ENCODE measurements at regions not wholly inside any gene's neighbourhood (a gene's known extent, or its start where the extent isn't known, plus 50 kb on each side); places are given as distances from the start of the nearest gene placed in this dataset.

DNA sequence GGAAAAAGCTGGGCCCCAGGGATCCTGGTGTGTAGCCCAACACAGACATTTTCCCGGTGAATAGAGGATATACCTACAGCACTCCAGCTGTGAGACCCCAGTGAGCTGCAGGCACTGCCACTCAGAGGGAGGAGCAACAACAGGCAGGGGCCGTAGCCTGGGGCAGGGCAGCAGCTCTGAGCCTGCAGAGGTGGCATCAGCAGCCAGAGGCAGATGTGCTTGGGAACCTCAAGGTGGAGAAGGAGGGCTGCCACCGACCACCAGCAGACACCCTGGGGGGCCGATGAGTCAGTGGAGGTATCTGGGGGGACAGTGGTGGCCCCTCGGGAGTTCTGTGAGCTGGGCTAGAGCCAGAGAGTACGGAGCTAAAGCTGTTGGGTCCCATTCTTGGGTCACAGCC is 110.2 kb upstream of the GDF10 start:
- Histone ChIP-seq H3K27me3 (ENCODE audit: control insufficient read depth, insufficient read depth, low read length) (no peaks in the 10 kb centered on the region), H3K36me3 (ENCODE audit: control insufficient read depth, insufficient read depth, low read length) (no peaks in the 10 kb centered on the region), H3K9me3 (ENCODE audit: control insufficient read depth, insufficient read depth, low read depth, low read length) (no peaks in the 10 kb centered on the region), H3K27ac (ENCODE audit: low read length) (no peak overlapping the region), H3K4me3 (ENCODE audit: low read depth in 2 of 2, low read length in 2 of 2) (no peak overlapping the region), H3K4me1 (ENCODE audit: control insufficient read depth, insufficient read depth, low read length) (peaks cover 12% of the 10 kb centered on the region)
- in situ Hi-C loops (cut with HindIII; ENCODE audit: low pct_unique_long_range_greater_than_20kb, low sequenced_read_pairs) (no loop called here), intact Hi-C loops (cut with micrococcal nuclease; ENCODE audit: unreplicated experiment) (no loop called here)
- BruUV-seq (replicated peaks), result no TSS peak
- TF ChIP-seq POLR2AphosphoS5 (IDR thresholded peaks at IDR 0.05; ENCODE audit: low read depth, low read length) (no peak), TCF7L2 (IDR thresholded peaks at IDR 0.05; ENCODE audit: low read depth, low read length) (no peak), SIN3A (IDR thresholded peaks at IDR 0.05; ENCODE audit: borderline replicate concordance, insufficient read depth, low read depth, low read length) (no peak)
- TF ChIP-seq, protein P1, sequence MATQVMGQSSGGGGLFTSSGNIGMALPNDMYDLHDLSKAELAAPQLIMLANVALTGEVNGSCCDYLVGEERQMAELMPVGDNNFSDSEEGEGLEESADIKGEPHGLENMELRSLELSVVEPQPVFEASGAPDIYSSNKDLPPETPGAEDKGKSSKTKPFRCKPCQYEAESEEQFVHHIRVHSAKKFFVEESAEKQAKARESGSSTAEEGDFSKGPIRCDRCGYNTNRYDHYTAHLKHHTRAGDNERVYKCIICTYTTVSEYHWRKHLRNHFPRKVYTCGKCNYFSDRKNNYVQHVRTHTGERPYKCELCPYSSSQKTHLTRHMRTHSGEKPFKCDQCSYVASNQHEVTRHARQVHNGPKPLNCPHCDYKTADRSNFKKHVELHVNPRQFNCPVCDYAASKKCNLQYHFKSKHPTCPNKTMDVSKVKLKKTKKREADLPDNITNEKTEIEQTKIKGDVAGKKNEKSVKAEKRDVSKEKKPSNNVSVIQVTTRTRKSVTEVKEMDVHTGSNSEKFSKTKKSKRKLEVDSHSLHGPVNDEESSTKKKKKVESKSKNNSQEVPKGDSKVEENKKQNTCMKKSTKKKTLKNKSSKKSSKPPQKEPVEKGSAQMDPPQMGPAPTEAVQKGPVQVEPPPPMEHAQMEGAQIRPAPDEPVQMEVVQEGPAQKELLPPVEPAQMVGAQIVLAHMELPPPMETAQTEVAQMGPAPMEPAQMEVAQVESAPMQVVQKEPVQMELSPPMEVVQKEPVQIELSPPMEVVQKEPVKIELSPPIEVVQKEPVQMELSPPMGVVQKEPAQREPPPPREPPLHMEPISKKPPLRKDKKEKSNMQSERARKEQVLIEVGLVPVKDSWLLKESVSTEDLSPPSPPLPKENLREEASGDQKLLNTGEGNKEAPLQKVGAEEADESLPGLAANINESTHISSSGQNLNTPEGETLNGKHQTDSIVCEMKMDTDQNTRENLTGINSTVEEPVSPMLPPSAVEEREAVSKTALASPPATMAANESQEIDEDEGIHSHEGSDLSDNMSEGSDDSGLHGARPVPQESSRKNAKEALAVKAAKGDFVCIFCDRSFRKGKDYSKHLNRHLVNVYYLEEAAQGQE (IDR thresholded peaks at IDR 0.05; ENCODE audit: insufficient read depth in 1 of 2, low read depth in 2 of 2, low read length in 1 of 2), result no peak
- TF ChIP-seq, protein P2, sequence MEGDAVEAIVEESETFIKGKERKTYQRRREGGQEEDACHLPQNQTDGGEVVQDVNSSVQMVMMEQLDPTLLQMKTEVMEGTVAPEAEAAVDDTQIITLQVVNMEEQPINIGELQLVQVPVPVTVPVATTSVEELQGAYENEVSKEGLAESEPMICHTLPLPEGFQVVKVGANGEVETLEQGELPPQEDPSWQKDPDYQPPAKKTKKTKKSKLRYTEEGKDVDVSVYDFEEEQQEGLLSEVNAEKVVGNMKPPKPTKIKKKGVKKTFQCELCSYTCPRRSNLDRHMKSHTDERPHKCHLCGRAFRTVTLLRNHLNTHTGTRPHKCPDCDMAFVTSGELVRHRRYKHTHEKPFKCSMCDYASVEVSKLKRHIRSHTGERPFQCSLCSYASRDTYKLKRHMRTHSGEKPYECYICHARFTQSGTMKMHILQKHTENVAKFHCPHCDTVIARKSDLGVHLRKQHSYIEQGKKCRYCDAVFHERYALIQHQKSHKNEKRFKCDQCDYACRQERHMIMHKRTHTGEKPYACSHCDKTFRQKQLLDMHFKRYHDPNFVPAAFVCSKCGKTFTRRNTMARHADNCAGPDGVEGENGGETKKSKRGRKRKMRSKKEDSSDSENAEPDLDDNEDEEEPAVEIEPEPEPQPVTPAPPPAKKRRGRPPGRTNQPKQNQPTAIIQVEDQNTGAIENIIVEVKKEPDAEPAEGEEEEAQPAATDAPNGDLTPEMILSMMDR (IDR thresholded peaks at IDR 0.05), result no peak
- CTCF ChIA-PET, result no interaction called here
- DNase-seq (ENCODE audit: low read depth, low spot score), result no peak
- ATAC-seq, result peak; percentile 40; the same call in 1 of the 2 replicates
- POLR2A ChIA-PET, result no interaction called here

DNA sequence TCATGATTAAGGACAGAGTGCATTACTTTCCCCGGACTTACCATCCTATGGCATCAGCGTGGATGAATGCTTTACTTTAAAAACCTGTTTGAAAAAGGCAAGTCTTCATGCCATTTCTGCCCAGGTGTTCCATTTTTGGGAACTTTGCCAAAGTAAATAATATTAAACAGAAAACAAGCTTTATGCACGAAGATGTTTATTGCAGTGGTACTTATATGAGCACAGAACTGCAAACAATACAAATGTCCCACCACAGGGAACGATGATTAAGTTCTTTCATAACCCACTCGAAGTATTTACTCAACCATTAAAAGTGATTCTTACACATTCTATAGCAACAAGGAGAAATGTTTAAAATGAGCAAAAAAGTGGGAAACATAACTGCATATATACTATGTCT is 109.7 kb upstream of the GDF10 start:
- peak; percentile 54; the same call in 1 of the 2 replicates for ATAC-seq
- Histone ChIP-seq H3K4me1 (ENCODE audit: control insufficient read depth, insufficient read depth, low read length) (peaks cover 12% of the 10 kb centered on the region), H3K36me3 (ENCODE audit: control insufficient read depth, insufficient read depth, low read length) (no peaks in the 10 kb centered on the region), H3K9me3 (ENCODE audit: control insufficient read depth, insufficient read depth, low read depth, low read length) (no peaks in the 10 kb centered on the region), H3K27ac (ENCODE audit: low read length) (no peak overlapping the region), H3K27me3 (ENCODE audit: control insufficient read depth, insufficient read depth, low read length) (no peaks in the 10 kb centered on the region), H3K4me3 (ENCODE audit: low read depth in 2 of 2, low read length in 2 of 2) (no peak overlapping the region)
- CTCF ChIA-PET, result no interaction called here
- BruUV-seq (replicated peaks), result no TSS peak
- in situ Hi-C loops (cut with HindIII; ENCODE audit: low pct_unique_long_range_greater_than_20kb, low sequenced_read_pairs) (no loop called here), intact Hi-C loops (cut with micrococcal nuclease; ENCODE audit: unreplicated experiment) (no loop called here)
- TF ChIP-seq SIN3A (IDR thresholded peaks at IDR 0.05; ENCODE audit: borderline replicate concordance, insufficient read depth, low read depth, low read length) (no peak), TCF7L2 (IDR thresholded peaks at IDR 0.05; ENCODE audit: low read depth, low read length) (peak; percentile 67; the same call in 1 of the 2 replicates)
- POLR2A ChIA-PET, result no interaction called here
- no peak for DNase-seq (ENCODE audit: low read depth, low spot score)

DNA sequence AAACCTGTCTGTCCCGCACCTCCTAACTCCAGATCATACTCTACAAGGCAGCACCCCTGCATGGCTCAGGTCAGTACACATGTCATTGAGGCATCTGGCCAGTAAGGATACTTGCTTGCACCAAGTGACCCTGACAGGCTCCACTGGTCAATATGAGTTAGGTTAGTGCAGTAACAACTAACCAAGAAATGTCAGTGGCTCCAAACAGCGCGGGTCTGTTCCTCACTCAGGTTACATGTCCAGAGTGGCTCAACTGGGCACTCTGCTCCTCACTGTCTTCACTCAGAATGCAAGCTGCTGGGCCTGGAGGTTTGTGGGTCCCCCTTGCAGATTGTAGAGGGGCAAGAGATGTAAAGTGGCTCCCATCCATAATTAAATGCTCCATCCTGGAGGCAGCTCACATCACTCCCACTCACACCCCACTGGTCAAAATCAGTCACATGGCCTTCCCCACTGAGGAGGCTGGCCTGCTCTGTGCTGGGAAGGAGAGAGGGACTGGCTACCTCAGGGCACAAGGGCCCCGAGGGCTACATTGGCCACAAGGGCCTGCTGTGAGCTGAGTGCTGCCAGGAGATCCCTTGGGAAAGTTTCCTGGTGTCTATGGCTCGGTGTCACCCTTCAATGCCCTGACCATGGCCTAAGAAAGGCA is 109.1 kb upstream of the GDF10 start:
- BruUV-seq (replicated peaks), result no TSS peak
- POLR2A ChIA-PET, result no interaction called here
- no peaks in the 10 kb centered on the region for H3K27me3 ChIP-seq (ENCODE audit: control insufficient read depth, insufficient read depth, low read length)
- CTCF ChIA-PET, result no interaction called here
- TF ChIP-seq SIN3A (IDR thresholded peaks at IDR 0.05; ENCODE audit: borderline replicate concordance, insufficient read depth, low read depth, low read length) (no peak), TCF7L2 (IDR thresholded peaks at IDR 0.05; ENCODE audit: low read depth, low read length) (no peak), POLR2AphosphoS5 (IDR thresholded peaks at IDR 0.05; ENCODE audit: low read depth, low read length) (no peak)
- TF ChIP-seq, protein P1 (IDR thresholded peaks at IDR 0.05; ENCODE audit: insufficient read depth in 1 of 2, low read depth in 2 of 2, low read length in 1 of 2), result no peak
- TF ChIP-seq, protein P2 (IDR thresholded peaks at IDR 0.05), result no peak
- ATAC-seq (0 out of 2 replicates have a peak, but pooled peaks have one; percentile 34), DNase-seq (ENCODE audit: low read depth, low spot score) (no peak)
- H3K27ac ChIP-seq (ENCODE audit: low read length), result no peak overlapping the region
- H3K4me1 ChIP-seq (ENCODE audit: control insufficient read depth, insufficient read depth, low read length), result peaks cover 12% of the 10 kb centered on the region
- intact Hi-C loops (cut with micrococcal nuclease; ENCODE audit: unreplicated experiment), result no loop called here
- H3K4me3 ChIP-seq (ENCODE audit: low read depth in 2 of 2, low read length in 2 of 2), result no peak overlapping the region
- in situ Hi-C loops (cut with HindIII; ENCODE audit: low pct_unique_long_range_greater_than_20kb, low sequenced_read_pairs), result no loop called here
- H3K9me3 ChIP-seq (ENCODE audit: control insufficient read depth, insufficient read depth, low read depth, low read length), result no peaks in the 10 kb centered on the region
- no peaks in the 10 kb centered on the region for H3K36me3 ChIP-seq (ENCODE audit: control insufficient read depth, insufficient read depth, low read length)
